ENCODE measurements at regions not wholly inside any gene's neighbourhood (a gene's known extent, or its start where the extent isn't known, plus 50 kb on each side); places are given as distances from the start of the nearest gene placed in this dataset.

DNA sequence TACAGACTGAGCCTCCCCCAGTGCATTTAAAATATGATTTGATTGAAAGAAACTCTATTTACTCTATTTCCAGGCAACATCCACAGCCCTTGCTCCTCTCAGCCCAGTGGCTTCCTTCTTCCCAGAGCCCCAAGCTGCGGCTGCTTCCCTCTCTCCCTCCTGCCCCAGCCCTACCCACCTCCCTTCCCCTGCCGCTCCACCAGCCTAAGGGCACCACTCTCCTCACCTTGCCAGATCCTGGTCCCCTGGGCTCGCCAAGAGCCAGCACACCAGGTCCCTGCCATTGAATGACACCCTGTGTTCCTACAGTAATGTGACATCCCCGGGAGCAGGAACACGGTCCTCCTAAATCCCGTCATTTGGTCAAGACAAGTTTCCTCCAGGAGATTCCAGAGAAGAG, 236.0 kb downstream of the RBFOX3 start:
- no peak for DNase-seq (ENCODE audit: low spot score)
- no peak for ATAC-seq (ENCODE audit: low FRiP score)
- TF ChIP-seq, protein P1, sequence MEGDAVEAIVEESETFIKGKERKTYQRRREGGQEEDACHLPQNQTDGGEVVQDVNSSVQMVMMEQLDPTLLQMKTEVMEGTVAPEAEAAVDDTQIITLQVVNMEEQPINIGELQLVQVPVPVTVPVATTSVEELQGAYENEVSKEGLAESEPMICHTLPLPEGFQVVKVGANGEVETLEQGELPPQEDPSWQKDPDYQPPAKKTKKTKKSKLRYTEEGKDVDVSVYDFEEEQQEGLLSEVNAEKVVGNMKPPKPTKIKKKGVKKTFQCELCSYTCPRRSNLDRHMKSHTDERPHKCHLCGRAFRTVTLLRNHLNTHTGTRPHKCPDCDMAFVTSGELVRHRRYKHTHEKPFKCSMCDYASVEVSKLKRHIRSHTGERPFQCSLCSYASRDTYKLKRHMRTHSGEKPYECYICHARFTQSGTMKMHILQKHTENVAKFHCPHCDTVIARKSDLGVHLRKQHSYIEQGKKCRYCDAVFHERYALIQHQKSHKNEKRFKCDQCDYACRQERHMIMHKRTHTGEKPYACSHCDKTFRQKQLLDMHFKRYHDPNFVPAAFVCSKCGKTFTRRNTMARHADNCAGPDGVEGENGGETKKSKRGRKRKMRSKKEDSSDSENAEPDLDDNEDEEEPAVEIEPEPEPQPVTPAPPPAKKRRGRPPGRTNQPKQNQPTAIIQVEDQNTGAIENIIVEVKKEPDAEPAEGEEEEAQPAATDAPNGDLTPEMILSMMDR (IDR thresholded peaks at IDR 0.05), result no peak

- no peak for ATAC-seq (ENCODE audit: low FRiP score)
- DNase-seq (ENCODE audit: low spot score), result no peak
- TF ChIP-seq, protein P1 (IDR thresholded peaks at IDR 0.05), result no peak
Measured at GRCh38 chr17:79374087-79374689, 236.7 kb downstream of the RBFOX3 start.

- DNase-seq (ENCODE audit: low spot score) (no peak), ATAC-seq (ENCODE audit: low FRiP score) (no peak)
- TF ChIP-seq, protein P1 (IDR thresholded peaks at IDR 0.05), result no peak
Measured at GRCh38 chr17:79372470-79373238, 238.2 kb downstream of the RBFOX3 start.

DNA sequence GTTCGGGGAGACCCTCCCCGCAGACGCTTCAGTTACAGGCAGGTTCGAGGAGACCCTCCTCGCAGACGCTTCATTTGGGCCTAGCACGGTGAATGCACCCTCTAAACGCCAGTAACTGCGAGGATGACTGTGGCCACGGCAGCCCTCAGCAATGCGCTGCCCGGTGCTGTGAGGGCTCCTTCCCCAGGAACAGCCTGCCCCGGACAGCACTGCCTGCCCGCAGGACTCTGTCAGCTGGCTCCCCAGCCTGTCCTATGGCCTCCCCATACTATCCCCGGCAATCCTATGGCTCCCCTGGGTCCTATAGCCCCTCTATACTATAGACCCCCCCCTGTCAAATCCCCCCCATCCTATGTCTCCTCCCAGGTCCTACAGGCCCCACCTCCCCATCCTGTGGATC, 238.9 kb downstream of the RBFOX3 start:
- TF ChIP-seq, protein P1 (IDR thresholded peaks at IDR 0.05), result no peak
- DNase-seq (ENCODE audit: low spot score) (no peak), ATAC-seq (ENCODE audit: low FRiP score) (no peak)

DNA sequence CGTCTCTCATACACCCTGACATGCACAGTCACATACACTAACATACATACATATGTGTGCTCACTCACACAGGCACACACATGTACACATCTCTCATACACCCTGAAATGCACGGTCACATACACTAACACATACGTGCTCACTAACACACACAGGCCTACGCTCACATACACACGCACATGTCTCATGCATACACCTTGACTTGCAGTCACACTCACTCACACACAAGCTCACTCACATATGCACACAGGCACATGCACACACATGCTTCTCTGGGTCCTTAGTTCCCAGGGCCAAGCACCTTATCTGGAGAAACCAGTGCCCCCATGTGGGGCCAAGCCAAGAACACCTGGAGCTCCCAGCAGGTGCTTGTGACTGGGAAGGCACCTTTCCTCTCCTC, 240.3 kb downstream of the RBFOX3 start:
- DNase-seq (ENCODE audit: low spot score) (no peak), ATAC-seq (ENCODE audit: low FRiP score) (no peak)
- TF ChIP-seq, protein P1 (IDR thresholded peaks at IDR 0.05), result no peak

DNA sequence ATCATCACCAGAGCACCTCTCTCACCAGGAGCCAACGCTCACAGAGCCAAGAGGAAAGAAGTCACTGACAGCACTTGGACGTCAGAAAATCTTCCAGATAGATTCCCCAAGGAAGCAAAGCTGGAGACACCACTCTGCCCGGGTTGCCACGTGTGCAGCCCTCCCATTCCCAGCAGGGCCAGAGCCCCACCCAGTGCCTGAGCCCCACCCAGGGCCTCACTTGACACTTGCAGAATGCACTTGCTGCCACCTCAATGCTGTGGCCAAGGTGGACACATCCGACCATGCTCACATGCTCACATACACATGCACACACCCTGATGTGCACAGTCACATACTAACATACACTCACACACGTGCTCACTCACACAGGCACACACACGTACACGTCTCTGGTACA, 240.7 kb downstream of the RBFOX3 start:
- DNase-seq (ENCODE audit: low spot score), result no peak
- TF ChIP-seq, protein P1 (IDR thresholded peaks at IDR 0.05), result no peak

GRCh38 chr17:79369532-79369931, 241.3 kb downstream of the RBFOX3 start:
- ATAC-seq (ENCODE audit: low FRiP score) (no peak), DNase-seq (ENCODE audit: low spot score) (no peak)
- TF ChIP-seq, protein P1 (IDR thresholded peaks at IDR 0.05), result no peak

More for the DNA sequence above, 240.7 kb downstream of the RBFOX3 start:
- no peak for ATAC-seq (ENCODE audit: low FRiP score)
